HEK293T (cell line): ENCODE measurements at regions not wholly inside any gene's neighbourhood (a gene's known extent, or its start where the extent isn't known, plus 50 kb on each side); places are given as distances from the start of the nearest gene placed in this dataset.

ENCODE experiments used
- CTCF ChIA-PET: fragments of 350-600 bp; formaldehyde crosslinking; extraction: SDS; loops from one replicate; lab custom pipeline; 2021; ENCODE audit warnings: antibody characterized with exemption, inconsistent platforms; lab: Yijun Ruan, JAX
- POLR2A ChIA-PET: fragments of 350-600 bp; formaldehyde crosslinking; extraction: SDS; loops from one replicate; lab custom pipeline; 2020; ENCODE audit warnings: antibody characterized with exemption, inconsistent platforms; lab: Yijun Ruan, JAX
- DNase-seq: peaks from one replicate; pipeline ENCODE4 v3.0.0; 2012; ENCODE audit warnings: mixed read lengths; ENCODE audit errors: extremely low spot score
- ARNT ChIP-seq: fragments of 450-650 bp; IDR thresholded peaks from 2 replicates; pipeline ENCODE4 v1.6.1; 2017; ENCODE audit warnings: mild to moderate bottlenecking
- BHLHE40 ChIP-seq: fragments of 450-650 bp; IDR thresholded peaks from 2 replicates; pipeline ENCODE4 v1.6.1; 2016; ENCODE audit warnings: mild to moderate bottlenecking, moderate library complexity, borderline replicate concordance
- CTBP1 ChIP-seq: fragments of 450-650 bp; IDR thresholded peaks from 2 replicates; pipeline ENCODE4 v1.6.1; 2016; ENCODE audit warnings: borderline replicate concordance
- ELF4 ChIP-seq: fragments of 450-650 bp; IDR thresholded peaks from 2 replicates; pipeline ENCODE4 v1.6.1; 2017; ENCODE audit warnings: antibody characterized with exemption
- FOXA1 ChIP-seq: fragments of 450-650 bp; IDR thresholded peaks from 2 replicates; pipeline ENCODE4 v1.6.1; 2016; ENCODE audit warnings: mild to moderate bottlenecking
- FOXK2 ChIP-seq: fragments of 450-650 bp; IDR thresholded peaks from 2 replicates; pipeline ENCODE4 v1.6.1; 2016; ENCODE audit warnings: mild to moderate bottlenecking
- FOXM1 ChIP-seq: fragments of 450-650 bp; IDR thresholded peaks from 2 replicates; pipeline ENCODE4 v1.6.1; 2017; ENCODE audit warnings: mild to moderate bottlenecking, borderline replicate concordance
- HDGF ChIP-seq: fragments of 450-650 bp; IDR thresholded peaks from 2 replicates; pipeline ENCODE4 v1.6.1; 2017; ENCODE audit warnings: antibody characterized with exemption, borderline replicate concordance
- L3MBTL2 ChIP-seq: fragments of 450-650 bp; conservative IDR thresholded peaks from 2 replicates; pipeline ENCODE4 v1.6.1; 2016; ENCODE audit warnings: mild to moderate bottlenecking
- LEF1 ChIP-seq: fragments of 450-650 bp; IDR thresholded peaks from 2 replicates; pipeline ENCODE4 v1.6.1; 2017; ENCODE audit warnings: mild to moderate bottlenecking, borderline replicate concordance
- NFRKB ChIP-seq: fragments of 450-650 bp; IDR thresholded peaks from 2 replicates; pipeline ENCODE4 v1.6.1; 2016; ENCODE audit warnings: mild to moderate bottlenecking, moderate library complexity
- PKNOX1 ChIP-seq: fragments of 450-650 bp; IDR thresholded peaks from 2 replicates; pipeline ENCODE4 v1.6.1; 2016
- SP1 ChIP-seq: fragments of 450-650 bp; IDR thresholded peaks from 2 replicates; pipeline ENCODE4 v1.6.1; 2017
- SUZ12 ChIP-seq: fragments of 450-650 bp; IDR thresholded peaks from 2 replicates; pipeline ENCODE4 v1.6.1; 2016; ENCODE audit warnings: mild to moderate bottlenecking
- TARDBP ChIP-seq: fragments of 450-650 bp; IDR thresholded peaks from 2 replicates; pipeline ENCODE4 v1.6.1; 2016
- ZNF384 ChIP-seq: fragments of 450-650 bp; IDR thresholded peaks from 2 replicates; pipeline ENCODE4 v1.6.1; 2016

GRCh38 chr9:28443461-28443860 lies 870.2 kb upstream of the C9orf72 start:
- DNase-seq, result no peak
- TF ChIP-seq FOXA1 (no peak), PKNOX1 (no peak), SUZ12 (no peak), HDGF (no peak)
- ChIA-PET POLR2A (no interaction called here), CTCF (no interaction called here)

- no peak for TF ChIP-seq SP1
- no peak for TF ChIP-seq ELF4
- no peak for TF ChIP-seq L3MBTL2
- no peak for DNase-seq
- POLR2A ChIA-PET, result no interaction called here
- CTCF ChIA-PET, result no interaction called here
Observed at GRCh38 chr9:28444637-28445036, 871.4 kb upstream of the C9orf72 start.

- ChIA-PET POLR2A (no interaction called here), CTCF (no interaction called here)
- no peak for TF ChIP-seq ARNT
- no peak for TF ChIP-seq HDGF
- no peak for TF ChIP-seq ZNF384
- TF ChIP-seq SP1, result no peak
- TF ChIP-seq PKNOX1, result no peak
- no peak for TF ChIP-seq BHLHE40
- no peak for TF ChIP-seq L3MBTL2
- TF ChIP-seq FOXK2, result no peak
- TF ChIP-seq FOXA1, result no peak
- no peak for TF ChIP-seq FOXM1
- TF ChIP-seq CTBP1, result no peak
- no peak for TF ChIP-seq LEF1
- TF ChIP-seq SUZ12, result no peak
- TF ChIP-seq NFRKB, result no peak
- no peak for DNase-seq
Observed at GRCh38 chr9:28445211-28445610, 871.9 kb upstream of the C9orf72 start.

GRCh38 chr9:28453918-28454317 lies 880.6 kb upstream of the C9orf72 start:
- ChIA-PET POLR2A (no interaction called here), CTCF (no interaction called here)
- TF ChIP-seq ZNF384, result no peak
- no peak for TF ChIP-seq ELF4
- TF ChIP-seq L3MBTL2, result no peak
- no peak for TF ChIP-seq BHLHE40
- TF ChIP-seq HDGF, result no peak
- no peak for TF ChIP-seq SP1
- TF ChIP-seq FOXA1, result no peak
- no peak for TF ChIP-seq NFRKB
- no peak for TF ChIP-seq SUZ12
- no peak for TF ChIP-seq FOXM1
- no peak for TF ChIP-seq TARDBP
- TF ChIP-seq LEF1, result no peak
- TF ChIP-seq PKNOX1, result no peak
- TF ChIP-seq FOXK2, result no peak
- no peak for TF ChIP-seq CTBP1
- TF ChIP-seq ARNT, result no peak
- no peak for DNase-seq

- no peak for TF ChIP-seq LEF1
- no peak for TF ChIP-seq ARNT
- no peak for TF ChIP-seq FOXM1
- TF ChIP-seq FOXK2, result no peak
- TF ChIP-seq PKNOX1, result no peak
- TF ChIP-seq BHLHE40, result no peak
- no peak for TF ChIP-seq ZNF384
- no peak for TF ChIP-seq L3MBTL2
- no peak for TF ChIP-seq TARDBP
- POLR2A ChIA-PET, result no interaction called here
- CTCF ChIA-PET, result no interaction called here
- no peak for DNase-seq
Observed at GRCh38 chr9:28456861-28457260, 883.6 kb upstream of the C9orf72 start.

- POLR2A ChIA-PET, result no interaction called here
- no peak for TF ChIP-seq FOXK2
- no peak for TF ChIP-seq NFRKB
- no peak for TF ChIP-seq ARNT
- no peak for TF ChIP-seq TARDBP
- TF ChIP-seq LEF1, result no peak
- TF ChIP-seq FOXA1, result no peak
- no peak for TF ChIP-seq ZNF384
- TF ChIP-seq ELF4, result no peak
- no peak for DNase-seq
- CTCF ChIA-PET, result no interaction called here
Observed at GRCh38 chr9:28464481-28465216, 891.4 kb upstream of the C9orf72 start.
